OCI-LY7 (cell line): ENCODE measurements at regions not wholly inside any gene's neighbourhood (a gene's known extent, or its start where the extent isn't known, plus 50 kb on each side); places are given as distances from the start of the nearest gene placed in this dataset.

ENCODE experiments used
- CTCF ChIP-seq: fragments of 200-600 bp; sonication (generic); conservative IDR thresholded peaks from 2 replicates; pipeline ENCODE4 v1.5.1; 2014; ENCODE audit warnings: mild to moderate bottlenecking, antibody characterized with exemption, low read length, moderate library complexity, mixed read lengths
- EZH2phosphoT487 ChIP-seq: fragments of 200-600 bp; sonication (generic); IDR thresholded peaks from 2 replicates; pipeline ENCODE4 v1.6.1; 2018; ENCODE audit warnings: low read depth, borderline replicate concordance, mild to moderate bottlenecking, mixed run types, antibody characterized with exemption, low read length, moderate library complexity, mixed read lengths

- no peak for TF ChIP-seq CTCF
- TF ChIP-seq EZH2phosphoT487 = no peak
Measured at GRCh38 chr1:245055752-245056151, 99.0 kb upstream of the KIF26B start.
